Skin of body (tissue), 1 donor: ENCODE measurements at regions not wholly inside any gene's neighbourhood (a gene's known extent, or its start where the extent isn't known, plus 50 kb on each side); places are given as distances from the start of the nearest gene placed in this dataset.
"Not testable (repeated sequence)": the region's sequence is repeated elsewhere in the genome, so short reads cannot be mapped to it uniquely, and the experiment has no call there.

Experiments used
- DNase-seq: peaks from one replicate; lab custom pipeline; 2025; lab: John Stamatoyannopoulos, UW

DNA sequence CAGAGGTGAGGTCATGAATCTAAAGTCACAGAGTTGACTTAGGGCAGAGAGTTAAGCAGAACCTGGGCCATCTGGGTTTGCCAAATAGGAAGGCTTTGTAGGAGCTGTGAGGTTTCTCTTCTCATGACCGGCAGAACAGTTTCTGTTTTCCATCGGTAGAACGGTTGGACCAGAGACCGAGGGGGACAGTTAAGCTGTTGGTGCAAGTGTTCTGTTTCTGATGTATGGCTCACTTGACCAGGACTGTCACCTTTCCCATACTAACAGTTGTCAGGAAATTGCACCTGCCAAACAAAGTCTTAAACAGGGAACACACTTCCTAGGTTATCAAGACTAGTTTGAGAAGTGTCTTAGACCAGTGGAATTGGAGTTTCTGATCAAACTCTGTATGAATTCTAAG, 158.3 kb downstream of the PDCD6IP start:
- no peak for DNase-seq

DNA sequence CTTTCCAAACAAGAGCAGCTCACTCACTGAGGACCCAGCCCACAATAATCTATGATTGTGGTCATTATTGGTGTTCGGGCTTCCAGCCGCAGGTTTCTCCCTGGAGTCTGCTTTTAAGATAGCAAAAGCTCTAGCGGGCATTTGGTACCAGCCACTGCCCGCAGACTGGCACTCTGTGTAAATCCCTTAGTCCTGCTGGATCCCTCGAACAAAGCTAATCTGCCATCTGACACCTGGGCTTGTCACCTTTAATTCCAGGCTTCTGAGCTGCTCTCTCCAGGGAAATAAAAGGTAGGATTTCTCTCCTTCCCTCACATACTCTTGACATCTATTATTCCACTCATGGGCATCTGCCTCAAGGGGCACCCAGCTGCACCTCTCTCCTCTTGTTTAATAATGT, 158.7 kb downstream of the PDCD6IP start:
- DNase-seq: no peak

DNA sequence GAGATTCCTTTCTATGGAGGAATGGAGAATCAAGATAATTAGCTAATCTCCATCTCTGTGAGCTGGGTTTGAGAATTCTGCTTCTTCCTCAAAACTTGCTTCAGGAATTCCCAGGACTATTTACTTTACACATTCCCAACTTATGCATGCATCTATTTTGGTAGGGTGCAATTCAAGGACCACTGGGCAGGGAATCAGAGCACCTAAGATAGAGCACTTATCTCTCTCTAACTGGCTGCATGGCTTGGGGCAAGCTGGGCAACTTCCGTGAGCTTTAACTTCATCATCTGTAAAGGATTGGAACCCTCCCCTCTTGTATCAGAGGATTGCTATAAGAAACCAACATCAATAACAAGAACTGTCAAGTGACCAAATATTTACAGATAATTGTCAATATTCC, 160.2 kb downstream of the PDCD6IP start:
- DNase-seq: no peak

DNA sequence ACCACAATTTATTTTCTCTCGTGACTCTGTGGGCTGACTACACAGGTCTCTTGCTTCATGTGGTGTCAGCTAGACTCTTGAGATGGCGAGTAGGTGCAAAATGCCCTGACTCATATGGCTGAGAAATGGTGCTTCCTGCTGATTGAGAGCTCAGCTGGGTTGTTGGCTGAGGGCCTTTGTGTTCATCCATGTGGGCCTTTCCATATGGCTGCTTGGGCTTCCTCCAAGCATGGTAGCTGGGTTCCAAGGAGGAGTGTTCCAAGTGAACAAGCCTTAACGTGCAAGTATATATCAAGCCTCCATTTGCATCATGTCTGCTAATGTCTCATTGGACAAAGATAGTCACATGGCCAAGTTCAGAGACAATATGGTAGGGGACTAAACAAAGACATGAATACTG, 164.0 kb downstream of the PDCD6IP start:
- no peak for DNase-seq

DNA sequence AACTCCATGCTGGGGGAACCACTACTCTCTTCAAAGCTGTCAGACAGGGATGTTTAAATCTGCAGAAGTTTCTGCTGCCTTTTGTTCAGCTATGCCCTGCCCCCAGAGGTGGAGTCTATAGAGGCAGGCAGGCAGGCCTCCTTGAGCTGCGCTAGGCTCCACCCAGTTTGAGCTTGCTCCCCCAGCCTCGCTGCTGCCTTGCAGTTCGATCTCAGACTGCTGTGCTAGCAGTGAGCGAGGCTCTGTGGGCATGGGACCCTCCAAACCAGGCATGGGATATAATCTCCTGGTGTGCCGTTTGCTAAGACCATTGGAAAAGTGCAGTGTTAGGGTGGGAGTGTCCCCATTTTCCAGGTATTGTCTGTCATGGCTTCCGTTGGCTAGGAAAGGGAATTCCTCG, 171.8 kb downstream of the PDCD6IP start:
- not testable (repeated sequence) for DNase-seq

DNA sequence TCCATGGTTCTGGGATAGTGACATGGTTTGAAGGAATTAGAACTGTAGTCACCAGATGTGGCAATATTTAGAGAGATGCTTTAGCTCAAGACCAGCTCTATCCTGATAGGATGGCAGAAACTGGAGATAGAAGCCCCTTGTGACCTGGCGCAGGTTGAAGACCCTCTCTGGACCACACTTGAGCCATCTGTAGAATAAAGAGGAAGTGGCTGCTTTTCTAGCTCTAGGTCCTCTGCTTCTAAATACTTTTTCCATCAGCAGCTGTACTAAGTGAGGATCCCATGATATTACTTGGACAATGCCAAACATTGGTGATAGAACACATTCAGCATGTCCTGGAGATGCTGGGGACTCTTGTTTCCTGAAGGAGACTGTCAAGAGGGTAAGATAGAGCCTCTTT, 172.6 kb downstream of the PDCD6IP start:
- DNase-seq: no peak

DNA sequence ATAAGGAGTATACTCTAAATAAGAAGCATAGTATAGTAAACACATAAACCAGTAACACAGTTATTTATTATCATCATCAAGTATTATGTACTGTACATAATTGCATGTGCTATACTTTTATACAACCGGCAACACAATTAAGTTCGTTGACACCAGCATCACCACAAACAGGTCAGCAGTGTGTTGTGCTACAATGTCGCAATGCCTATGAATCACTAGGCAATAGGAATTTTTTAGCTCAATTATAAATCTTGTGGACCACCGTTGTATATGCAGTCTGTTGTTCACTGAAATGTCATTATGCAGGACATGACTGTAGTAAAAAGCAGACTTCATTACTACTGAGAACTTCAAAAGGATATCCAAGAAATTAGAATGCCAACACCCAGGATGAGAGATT, 177.0 kb downstream of the PDCD6IP start:
- no peak for DNase-seq

DNA sequence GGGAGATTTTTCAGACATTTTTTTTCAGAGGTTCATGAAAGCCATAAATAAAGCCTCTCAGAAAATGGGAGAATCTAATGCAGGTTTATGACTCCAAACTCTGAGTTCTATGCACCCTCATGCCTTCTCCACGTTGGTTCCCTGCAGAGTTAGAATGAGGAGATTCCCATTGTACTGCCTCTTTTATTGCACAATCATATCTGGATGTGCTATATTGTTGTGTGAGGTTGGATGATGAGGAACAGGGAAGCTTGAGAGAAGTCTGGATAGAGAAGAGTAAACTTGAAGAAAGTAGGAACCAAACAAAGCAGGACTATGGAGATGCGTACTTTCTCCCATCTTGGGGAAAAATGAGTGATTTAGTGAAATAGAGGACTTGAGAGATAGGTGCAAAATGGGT, 178.8 kb downstream of the PDCD6IP start:
- no peak for DNase-seq

DNA sequence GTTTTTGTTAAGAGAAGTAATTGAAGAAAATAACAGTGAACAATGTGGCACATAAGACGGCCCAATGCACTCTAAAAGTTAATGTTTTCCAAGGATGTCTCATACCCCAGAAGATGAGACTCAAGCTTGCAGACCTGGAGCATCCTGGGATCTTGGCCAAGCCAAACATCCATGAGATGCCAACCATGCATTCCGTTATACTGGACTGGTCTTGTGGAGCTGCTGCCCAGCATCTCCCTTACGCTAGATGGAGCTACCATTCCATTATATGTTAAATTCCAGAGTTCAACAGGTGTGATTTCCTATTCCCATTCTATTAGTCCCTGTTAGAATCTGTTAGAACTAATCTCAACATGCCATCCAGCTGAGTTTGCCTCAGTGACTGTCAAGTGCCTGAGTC, 181.8 kb downstream of the PDCD6IP start:
- no peak for DNase-seq

DNA sequence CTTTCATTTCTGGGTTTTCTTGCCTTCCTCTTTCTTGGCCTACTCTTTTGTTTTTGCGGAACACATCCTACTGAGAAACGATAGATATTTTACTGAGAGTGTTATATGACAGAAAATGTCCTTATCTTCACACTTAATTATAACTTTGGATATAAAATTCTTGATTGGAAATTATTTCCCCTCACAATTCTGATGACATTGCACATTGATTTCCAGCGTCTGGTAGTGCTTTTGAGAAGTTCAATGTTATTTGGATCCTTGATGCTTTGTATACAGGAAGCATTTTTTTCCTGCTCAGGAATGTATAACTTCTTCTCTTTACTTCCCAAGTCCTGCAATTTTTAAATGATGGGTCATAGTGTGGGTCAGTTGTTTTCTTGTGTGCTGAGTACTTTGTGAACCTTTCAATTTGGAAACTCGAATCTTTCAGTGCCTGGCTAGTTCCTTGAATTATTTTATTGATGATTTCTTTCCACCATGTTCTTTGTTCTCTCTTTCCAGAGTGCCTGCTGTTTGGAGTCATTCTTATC, 183.9 kb downstream of the PDCD6IP start:
- no peak for DNase-seq

DNA sequence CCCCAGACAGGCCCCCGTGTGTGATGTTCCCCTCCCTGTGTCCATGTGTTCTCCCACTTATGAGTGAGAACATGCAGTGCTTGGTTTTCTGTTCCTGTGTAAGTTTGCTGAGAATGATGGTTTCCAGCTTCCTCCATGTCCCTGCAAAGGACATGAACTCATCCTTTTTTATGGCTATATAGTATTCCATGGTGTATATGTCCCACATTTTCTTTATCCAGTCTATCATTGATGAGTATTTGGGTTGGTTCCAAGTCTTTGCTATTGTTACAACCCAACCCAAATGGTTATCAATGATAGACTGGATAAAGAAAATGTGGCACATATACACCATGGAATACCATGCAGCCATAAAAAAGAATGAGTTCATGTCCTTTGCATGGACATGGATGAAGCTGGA, 184.5 kb downstream of the PDCD6IP start:
- DNase-seq: not testable (repeated sequence)

DNA sequence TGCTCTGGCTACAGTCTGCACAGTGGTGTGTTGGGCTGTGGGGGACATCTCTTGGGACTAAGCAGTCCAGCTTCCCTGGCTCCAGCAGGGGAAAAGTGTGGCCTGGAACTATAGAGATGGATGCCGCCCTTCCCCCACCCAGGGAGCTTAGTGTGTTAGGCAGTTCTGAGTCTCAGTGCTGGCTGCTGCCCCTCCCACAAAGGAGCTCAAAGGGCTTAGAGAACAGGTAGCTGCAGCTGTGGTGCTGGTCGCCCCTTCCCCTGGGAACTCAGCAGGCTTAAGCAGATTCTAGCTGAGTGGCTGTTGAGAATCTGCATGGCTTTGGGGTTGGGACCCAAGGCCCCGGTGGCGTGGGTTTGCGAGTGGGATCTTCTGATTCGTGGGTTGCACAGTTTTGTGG, 190.8 kb downstream of the PDCD6IP start:
- DNase-seq: no peak

DNA sequence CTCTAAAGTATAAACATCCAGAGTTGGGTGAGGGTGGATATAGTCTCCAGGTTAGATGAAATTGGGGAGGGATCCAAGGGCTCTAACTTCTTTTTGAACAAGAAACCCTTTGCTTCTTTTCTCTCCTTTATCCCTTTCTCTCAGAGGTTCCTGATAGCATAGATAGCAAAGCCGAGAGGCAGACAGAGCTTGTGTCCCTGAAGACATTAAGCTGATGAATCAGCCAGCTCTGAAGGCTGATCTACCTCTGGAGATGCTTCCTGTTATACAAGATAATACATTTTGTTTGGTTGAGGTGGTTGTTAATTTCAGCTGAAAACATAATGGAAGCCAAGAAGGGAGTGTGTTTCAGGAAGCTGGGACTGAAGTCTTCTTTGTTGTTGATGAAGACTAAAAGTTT, 193.2 kb downstream of the PDCD6IP start:
- no peak for DNase-seq

DNA sequence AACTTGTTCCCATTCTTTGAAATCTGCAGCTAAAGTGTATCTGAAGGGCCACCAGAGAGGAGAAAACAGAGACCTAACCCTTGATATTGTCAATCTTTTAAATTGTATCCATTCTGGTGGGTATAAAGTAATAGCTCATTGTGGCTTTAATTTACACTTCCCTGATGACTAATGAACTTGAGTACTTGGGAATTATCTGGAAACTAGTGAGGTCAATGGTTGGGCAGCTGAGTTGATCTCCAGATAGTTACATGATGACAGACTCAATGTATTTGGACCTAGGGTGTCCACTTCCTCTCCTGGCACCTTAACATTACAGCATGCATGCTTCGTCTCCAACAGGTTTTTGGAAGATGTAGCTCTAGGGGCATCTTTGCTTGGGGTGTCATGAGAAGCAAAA, 195.2 kb downstream of the PDCD6IP start:
- no peak for DNase-seq

DNA sequence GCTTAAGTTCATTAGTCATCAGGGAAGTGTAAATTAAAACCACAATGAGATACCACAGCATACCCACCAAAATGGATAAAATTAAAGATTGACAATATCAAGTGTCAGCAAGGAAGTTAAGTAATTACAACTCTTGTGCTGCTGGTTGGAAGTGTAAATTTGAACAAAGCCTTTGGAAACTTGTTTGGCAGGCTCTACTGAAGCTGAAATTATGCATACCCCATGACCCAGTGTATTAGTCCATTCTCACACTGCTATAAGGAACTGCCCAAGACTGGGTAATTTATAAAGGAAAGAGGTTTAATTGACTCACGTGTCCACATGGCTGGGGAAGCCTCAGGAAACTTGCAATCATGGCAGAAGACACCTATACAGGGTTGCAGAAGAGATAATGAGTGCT, 196.1 kb downstream of the PDCD6IP start:
- no peak for DNase-seq

DNA sequence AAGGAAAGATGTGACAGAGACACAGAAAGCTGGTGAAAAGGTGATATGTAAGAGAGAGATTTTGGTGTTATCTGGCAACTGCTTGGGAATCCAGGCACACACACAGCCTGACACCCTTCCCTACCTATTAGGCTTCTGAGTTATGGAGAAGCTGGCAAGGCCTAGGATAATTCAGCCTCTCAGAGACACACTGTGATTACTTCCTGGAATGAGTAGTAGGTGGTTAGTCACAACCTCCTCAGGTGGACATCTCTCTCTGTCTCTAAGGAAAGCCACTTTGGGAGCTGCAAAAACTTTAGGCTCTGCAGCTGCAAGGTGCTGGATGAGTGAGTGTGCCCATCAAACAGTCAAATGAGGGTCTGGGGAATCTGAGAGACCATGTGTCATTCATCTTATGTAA, 201.9 kb downstream of the PDCD6IP start:
- no peak for DNase-seq

DNA sequence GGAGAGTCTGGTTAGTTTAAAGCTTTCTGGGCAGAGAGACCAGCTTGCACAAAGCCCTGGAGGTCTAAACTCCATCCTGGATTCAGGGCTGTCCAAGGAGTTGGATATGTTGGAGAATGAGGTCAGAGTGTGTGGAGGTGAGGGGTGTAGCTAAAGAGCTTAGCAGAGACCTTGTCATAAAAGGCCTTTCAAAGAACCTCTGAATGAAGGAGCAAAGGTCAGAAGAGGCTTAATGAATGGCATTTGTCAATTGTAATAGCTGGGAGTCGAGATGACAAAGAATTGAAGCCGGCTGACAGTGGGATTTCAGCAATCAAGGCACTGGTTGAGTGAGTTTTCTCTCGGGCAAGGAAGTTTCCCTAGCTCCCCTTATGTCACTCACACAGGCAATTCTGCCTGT, 202.6 kb downstream of the PDCD6IP start:
- no peak for DNase-seq

DNA sequence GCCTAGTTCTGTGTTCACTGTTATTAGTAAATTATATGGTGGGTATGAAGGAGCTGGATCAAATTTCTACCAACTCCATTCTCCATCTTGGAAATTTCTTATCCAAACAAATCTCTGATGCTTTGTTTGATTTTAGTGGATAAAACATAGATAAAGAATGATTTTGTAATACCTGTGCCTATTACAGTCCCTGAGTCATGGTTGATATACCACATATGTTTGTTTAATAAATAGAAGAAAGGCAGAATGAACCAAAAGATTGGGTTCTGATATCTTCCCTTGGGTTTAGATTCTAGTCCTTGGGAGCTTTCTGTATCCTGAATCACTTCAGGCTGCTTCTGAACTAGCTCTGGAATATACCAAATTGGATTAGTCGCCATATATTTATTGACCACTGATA, 203.6 kb downstream of the PDCD6IP start:
- no peak for DNase-seq

DNA sequence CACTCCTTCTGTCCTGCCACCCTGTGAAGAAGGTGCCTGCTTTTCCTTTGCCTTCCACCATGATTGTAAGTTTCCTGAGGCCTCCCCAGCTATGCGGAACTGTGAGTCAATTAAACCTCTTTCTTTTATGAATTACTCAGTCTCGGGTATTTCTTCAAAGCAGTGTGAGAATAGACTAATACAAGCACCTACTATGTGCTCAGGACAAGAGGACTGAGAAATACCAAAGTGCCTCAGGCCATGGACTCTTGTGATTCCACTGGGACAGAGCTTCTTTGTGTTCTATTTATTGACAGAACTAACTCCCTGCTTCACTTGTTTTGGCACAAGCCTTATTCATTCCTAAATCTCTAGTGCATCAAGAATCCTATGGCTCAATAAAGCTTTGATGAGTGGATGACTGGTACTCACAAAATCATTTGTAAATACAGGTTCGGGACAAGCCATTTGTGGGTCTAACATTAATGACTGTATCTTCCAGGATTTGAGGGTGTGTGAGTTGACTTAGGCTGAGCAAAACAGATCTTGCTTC, 204.2 kb downstream of the PDCD6IP start:
- DNase-seq: no peak

DNA sequence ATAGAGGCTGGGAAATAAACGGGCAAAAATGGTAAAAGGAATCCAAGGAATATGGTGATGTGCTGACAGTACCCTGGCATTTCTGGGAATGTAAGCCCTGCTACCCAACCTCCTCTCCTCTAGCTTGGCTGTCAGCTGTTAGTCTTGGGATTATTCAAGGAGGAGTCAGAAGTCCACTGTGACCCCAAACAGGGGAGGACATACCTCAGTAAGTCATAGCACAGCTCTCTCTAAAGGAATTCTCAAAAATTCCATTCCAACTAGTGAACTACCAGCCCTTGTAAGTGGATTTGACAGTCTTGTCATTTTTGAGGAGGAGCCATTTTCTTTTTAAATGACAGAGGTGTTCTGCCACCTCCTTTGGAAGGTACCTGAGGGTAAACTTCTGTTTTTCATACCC, 207.5 kb downstream of the PDCD6IP start:
- no peak for DNase-seq

DNA sequence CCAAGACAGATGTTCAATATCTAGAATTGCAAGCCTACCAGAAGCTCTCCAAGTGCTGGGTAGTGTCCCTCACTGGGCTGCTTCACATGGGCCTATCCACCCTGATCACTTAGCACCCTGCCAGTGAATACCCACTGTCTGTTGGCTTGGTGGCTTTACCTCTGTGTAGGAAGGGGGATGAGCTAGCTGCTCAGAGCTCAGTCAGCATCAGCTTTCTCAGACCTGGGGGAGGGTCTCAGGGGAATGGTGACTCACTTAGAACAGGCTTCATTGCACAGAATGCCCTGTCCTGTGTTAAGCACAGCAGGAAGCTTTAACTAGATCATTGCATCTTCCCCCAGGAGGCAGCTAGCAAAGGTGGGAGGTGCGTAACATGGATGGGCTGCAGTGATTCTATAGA, 209.8 kb downstream of the PDCD6IP start:
- DNase-seq: no peak

DNA sequence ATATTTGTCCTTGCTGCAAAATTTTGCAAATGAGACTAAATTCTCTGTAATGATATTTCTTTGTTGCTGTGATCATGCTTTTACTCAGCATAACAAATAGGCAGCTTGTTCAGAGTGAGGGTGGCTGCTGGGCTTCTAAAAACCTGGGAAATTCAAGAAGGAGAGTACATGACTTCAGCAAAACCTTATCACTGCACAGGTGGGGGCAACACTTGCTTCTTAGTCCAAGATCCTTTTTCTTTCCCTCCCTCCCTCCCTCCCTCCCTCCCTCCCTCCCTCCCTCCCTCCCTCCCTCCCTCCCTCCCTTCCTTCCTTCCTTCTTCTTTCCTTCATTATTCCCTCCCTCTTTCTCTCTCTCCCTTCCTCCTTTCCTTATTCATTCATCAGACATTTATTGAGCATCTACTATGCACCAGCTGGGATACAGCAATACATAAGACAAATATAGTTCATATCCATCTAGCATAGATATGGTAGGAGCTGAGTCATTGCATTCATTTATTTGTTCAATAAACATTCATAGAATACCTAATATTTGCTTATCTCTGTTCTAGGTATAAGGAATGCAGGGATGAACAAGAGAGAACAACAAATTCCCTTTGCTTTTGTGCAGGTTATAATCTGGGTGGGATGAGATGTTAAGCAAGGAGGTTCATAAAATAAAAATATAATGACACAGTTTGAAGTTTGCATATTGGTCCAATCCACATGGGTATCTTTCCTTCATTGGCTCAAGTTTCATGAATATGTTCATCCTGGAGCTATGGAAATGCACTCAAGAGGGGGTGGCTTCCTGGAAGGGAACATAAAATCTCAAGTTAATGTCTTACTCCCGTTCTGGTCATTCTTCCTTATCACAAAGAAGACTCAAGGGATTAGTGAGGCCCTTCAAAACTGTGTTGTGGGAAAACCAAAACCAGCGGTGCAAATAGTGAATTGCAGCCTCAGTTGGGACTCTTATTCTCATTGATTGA, 210.7 kb downstream of the PDCD6IP start:
- no peak for DNase-seq
